ENCODE measurements at regions not wholly inside any gene's neighbourhood (a gene's known extent, or its start where the extent isn't known, plus 50 kb on each side); places are given as distances from the start of the nearest gene placed in this dataset.

- no peak for DNase-seq
Observed at GRCh38 chr6:1485678-1486077, 96.3 kb downstream of the FOXF2 start.

GRCh38 chr6:1486387-1486786, 97.0 kb downstream of the FOXF2 start:
- no peak for DNase-seq

DNA sequence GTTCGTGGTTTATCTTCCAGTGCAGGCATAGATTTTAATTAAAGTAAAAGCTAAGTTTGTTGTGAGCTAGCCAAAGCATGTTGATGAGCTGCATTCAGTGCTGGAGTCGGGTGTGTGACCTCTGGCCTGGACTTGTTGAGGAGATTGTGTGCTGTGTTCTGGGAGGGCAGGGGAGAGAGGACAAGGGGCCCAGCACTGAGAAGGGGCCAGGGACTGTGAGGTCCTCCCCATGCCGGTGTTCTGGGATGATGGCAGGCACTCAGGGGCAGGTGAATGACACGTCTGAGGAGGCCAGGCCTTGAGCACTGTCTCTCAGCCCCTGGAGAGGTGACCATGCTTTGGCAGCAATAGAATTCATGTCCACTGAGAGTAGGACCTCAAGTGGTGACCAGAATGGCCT, 97.9 kb downstream of the FOXF2 start:
- DNase-seq: no peak

GRCh38 chr6:1491025-1491424, 101.6 kb downstream of the FOXF2 start:
- DNase-seq: no peak

DNA sequence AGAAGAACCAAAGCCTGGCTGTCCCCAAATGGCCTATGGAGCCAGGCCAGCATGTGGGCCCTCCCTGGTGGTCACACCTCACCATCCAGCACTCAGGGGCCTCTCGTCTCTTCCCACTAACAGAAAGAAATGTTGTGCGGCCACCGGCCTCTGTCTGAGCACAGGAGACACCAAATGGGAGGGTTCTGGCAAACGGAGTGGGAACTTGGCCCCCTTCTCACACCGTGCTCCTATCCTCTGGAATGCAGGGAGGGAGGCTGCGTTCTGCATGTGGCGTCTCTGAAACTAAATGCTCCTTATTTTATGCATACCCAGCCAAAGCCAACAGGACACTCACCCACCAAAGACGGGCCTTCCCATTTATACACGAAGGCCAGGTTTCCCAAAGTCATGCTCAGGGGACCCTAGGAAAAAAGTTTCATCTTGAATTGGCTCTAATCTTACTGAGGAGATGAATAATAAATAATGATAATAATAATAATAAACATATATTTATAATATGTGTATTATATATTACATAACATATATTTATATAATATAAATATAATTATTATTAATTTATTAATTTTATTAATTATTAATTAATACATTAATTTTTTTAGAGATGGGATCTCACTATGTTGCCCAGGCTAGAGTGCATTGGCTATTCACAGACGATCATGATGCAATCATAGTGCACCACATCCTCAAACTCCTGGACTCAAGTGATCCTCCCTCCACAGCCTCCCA, 102.4 kb downstream of the FOXF2 start:
- DNase-seq: no peak

GRCh38 chr6:1494671-1495070, 105.3 kb downstream of the FOXF2 start:
- no peak for DNase-seq

DNA sequence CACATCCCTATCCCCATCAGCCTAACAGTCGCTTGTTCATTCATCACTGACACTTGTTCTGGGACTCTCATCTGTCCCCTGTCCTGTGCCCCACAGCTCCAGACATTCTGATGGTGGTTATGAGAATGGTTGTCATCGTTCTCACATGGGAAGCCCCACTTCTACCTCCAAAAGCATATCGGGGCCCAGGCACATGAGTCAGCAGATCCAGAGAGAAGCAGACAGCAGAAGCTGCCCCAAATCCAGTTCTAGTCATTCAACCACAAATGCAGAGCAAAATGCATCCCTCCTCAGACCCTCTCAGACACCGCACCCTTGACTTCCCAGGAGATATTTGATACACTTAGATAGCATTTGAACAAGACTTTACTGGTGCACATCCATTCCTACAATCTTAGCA, 106.0 kb downstream of the FOXF2 start:
- no peak for DNase-seq

GRCh38 chr6:1496092-1496491, 106.7 kb downstream of the FOXF2 start:
- DNase-seq: no peak

GRCh38 chr6:1496836-1497760, 107.7 kb downstream of the FOXF2 start:
- DNase-seq: no peak

GRCh38 chr6:1497761-1498105, 108.4 kb downstream of the FOXF2 start:
- DNase-seq: no peak

GRCh38 chr6:1498491-1499113, 109.2 kb downstream of the FOXF2 start:
- no peak for DNase-seq

- DNase-seq: no peak
Observed at GRCh38 chr6:1499777-1500176, 109.9 kb upstream of the FOXC1 start.

DNA sequence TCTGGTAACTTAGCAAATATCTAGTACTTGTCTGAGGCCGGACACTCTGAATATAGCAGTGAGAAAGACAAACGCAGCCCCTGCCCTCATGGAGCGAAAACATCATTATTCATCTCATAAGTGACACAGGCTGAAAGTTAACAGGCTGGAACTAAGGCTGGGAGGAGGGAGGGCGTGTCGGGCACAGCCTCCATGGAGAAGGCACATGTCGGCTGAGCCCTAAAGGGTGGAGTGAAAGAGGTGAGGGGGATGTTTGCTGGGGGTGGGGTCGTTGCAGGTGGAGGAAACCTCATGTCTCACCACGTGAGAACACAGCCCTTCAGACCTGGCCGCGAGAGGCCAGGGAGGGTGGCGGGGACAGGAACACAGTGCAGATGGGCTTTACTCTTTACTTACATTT, 108.8 kb upstream of the FOXC1 start:
- DNase-seq: no peak

GRCh38 chr6:1502041-1502440, 107.7 kb upstream of the FOXC1 start:
- DNase-seq: no peak

- no peak for DNase-seq
Observed at GRCh38 chr6:1503811-1504210, 105.9 kb upstream of the FOXC1 start.

GRCh38 chr6:1504465-1504864, 105.2 kb upstream of the FOXC1 start:
- DNase-seq: no peak

DNA sequence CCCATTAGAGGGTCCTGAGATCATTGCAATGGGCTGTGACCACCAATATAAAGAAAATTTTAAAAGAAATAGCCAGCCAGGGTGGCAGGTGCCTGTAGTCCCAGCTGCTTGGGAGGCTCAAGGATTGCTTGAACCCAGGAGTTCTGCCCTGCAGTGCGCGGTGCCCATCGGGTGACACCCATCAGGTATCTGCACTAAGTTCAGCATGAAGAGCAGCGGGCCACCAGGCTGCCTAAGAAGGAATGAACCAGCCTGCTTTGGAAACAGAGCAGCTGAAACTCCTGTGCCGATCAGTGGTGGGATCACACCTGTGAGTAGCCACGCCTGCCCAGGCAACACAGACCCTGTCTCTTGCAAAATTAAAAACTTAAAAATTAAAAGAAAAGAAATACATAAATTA, 102.5 kb upstream of the FOXC1 start:
- DNase-seq: no peak

GRCh38 chr6:1509241-1509640, 100.5 kb upstream of the FOXC1 start:
- no peak for DNase-seq

GRCh38 chr6:1510239-1510638, 99.5 kb upstream of the FOXC1 start:
- no peak for DNase-seq

DNA sequence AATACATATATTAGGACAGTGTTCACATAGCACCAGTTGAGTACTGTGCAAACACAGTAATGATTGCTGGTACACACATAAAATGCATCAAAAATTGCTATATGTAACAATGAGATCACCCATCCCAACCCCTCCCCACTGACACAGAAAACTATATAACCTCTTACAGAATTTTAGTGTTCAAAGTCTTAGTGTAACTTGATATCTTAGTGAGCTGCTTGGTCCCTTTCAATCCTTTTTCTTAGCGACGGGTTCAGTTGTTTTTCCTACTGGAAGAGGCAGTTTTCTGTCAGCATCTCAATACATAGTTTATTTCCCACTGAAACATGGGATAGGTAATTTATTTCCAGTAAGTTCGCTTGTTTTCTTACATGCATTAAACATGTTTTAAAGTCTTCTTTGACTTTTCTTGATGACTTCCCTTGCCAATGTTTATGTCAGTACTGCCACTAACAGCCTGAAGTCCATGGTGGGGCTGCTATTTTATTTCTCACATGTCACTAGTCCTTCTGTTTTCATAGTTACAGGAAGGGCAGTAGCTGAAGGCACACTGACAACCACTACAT, 96.4 kb upstream of the FOXC1 start:
- no peak for DNase-seq

DNA sequence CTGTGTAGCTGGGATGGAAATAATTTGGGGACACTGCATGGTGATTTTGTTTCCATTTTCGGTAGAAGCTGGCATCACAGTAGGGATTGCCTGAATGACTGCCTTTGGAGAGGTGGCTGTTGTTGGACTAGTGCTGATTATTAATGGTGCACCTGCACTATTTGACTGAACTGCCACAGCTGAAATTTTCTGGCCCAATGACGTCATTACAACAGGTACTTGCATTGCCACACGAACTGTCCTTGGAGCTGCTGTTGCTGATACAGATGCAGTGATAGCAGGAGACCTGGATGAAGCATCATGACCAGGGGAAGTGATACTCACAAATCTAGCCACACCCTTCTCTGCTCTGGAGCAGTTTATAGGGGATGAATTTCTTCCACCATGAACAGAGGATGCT, 95.6 kb upstream of the FOXC1 start:
- no peak for DNase-seq

DNA sequence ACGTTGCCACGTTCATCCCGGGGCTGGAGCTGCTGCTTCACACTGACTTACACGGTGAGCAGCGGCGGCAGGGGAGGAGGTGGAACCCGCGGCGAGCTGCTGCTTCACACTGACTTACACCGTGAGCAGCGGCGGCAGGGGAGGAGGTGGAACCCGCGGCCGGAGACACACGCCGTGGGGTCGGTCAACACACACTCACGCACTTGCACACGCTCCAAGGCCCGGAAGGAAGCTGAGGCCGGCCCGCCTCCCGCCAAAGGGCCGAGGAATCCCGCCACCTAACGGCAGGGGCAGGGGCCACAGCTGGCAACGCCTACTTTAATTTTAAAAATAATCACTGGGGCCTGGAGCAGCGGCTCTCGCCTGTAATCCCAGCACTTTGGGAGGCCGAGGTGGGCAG, 94.4 kb upstream of the FOXC1 start:
- no peak for DNase-seq

GRCh38 chr6:1515781-1516180, 93.9 kb upstream of the FOXC1 start:
- no peak for DNase-seq
